NT2/D1 (cell line): ENCODE measurements at regions not wholly inside any gene's neighbourhood (a gene's known extent, or its start where the extent isn't known, plus 50 kb on each side); places are given as distances from the start of the nearest gene placed in this dataset.

Experiments used
- SUZ12 ChIP-seq: IDR thresholded peaks from 2 replicates; pipeline ENCODE4 v1.6.1; 2011; ENCODE audit not compliant: insufficient read length, insufficient read depth; ENCODE audit errors: extremely low read depth
- ZNF274 ChIP-seq: IDR thresholded peaks from 2 replicates; pipeline ENCODE4 v1.6.1; 2011; ENCODE audit warnings: mild to moderate bottlenecking, low read depth, low read length

DNA sequence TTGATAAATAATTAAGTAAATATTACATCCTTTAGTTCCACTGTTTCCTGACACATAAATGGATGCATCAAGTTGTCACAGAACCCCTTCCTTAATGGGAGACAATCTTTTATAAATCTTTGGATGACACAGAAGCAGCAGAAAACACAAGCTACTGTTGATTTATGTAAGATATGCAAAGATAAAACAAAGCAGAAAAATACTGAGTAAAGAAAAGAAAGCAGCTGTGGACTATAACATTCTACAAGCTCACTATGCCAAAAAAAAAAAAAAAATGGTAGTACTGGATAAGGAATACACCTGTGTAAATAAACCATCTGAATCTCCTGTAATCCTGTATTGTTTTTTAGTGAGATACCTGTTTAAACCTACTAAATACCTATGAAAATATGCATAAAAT is 92.0 kb upstream of the FAM180A start:
- TF ChIP-seq SUZ12 (no peak), ZNF274 (no peak)
